IMR-90 (cell line): ENCODE measurements at regions not wholly inside any gene's neighbourhood (a gene's known extent, or its start where the extent isn't known, plus 50 kb on each side); places are given as distances from the start of the nearest gene placed in this dataset.

Experiments
- ATAC-seq: fragments of 200-7000 bp; cut with Tn5 transposase; 2 replicates; pipeline ENCODE4 v1.9.1; 2020; ENCODE audit warnings: low read depth, mild to moderate bottlenecking, moderate library complexity
- BruUV-seq: library from RNA; stranded (reverse); fragments of 400-500 nt; replicated peaks from 2 replicates; lab custom pipeline; 2021; lab: Mats Ljungman, UMichigan
- CTCF ChIA-PET: fragments of 300-600 bp; formaldehyde crosslinking; extraction: SDS; loops from one replicate; lab custom pipeline; 2021; ENCODE audit warnings: antibody characterized with exemption; lab: Yijun Ruan, JAX
- POLR2A ChIA-PET: fragments of 300-600 bp; sonication (Branson Sonifier 250); formaldehyde crosslinking; loops from one replicate; lab custom pipeline; 2022; ENCODE audit warnings: antibody characterized with exemption; ENCODE audit not compliant: unreplicated experiment; lab: Charles Lee
- DNase-seq: peaks from one replicate; pipeline ENCODE4 v3.0.0; 2013
- H2AFZ ChIP-seq: replicated peaks from 2 replicates; pipeline ENCODE3; 2013; ENCODE audit warnings: low read length, mild to moderate bottlenecking; ENCODE audit not compliant: poor library complexity
- H2AK5ac ChIP-seq: 2 replicates; pipeline ENCODE4 v1.6.1; 2013; ENCODE audit warnings: low read depth, low read length, inconsistent platforms
- H2AK9ac ChIP-seq: replicated peaks from 2 replicates; pipeline ENCODE3; 2013; ENCODE audit warnings: mild to moderate bottlenecking, low read depth, low read length, moderate library complexity; ENCODE audit not compliant: poor library complexity
- H2BK120ac ChIP-seq: 2 replicates; pipeline ENCODE4 v1.6.1; 2013; ENCODE audit warnings: low read depth, low read length, inconsistent platforms
- H2BK15ac ChIP-seq: 3 replicates; pipeline ENCODE4 v1.6.1; 2013; ENCODE audit warnings: low read depth, low read length, inconsistent platforms
- H2BK20ac ChIP-seq: 2 replicates; pipeline ENCODE4 v1.6.1; 2013; ENCODE audit warnings: low read depth, mild to moderate bottlenecking, inconsistent platforms, low read length, moderate library complexity
- H2BK5ac ChIP-seq: 2 replicates; pipeline ENCODE4 v1.6.1; 2013; ENCODE audit warnings: mild to moderate bottlenecking, low read depth, low read length, inconsistent platforms; ENCODE audit not compliant: poor library complexity, severe bottlenecking
- H3K14ac ChIP-seq: replicated peaks from 2 replicates; pipeline ENCODE4 v1.6.1; 2013; ENCODE audit warnings: low read depth, low read length, inconsistent platforms
- H3K18ac ChIP-seq: 2 replicates; pipeline ENCODE4 v1.6.1; 2013; ENCODE audit warnings: low read depth, low read length, control low read depth
- H3K23ac ChIP-seq: 2 replicates; pipeline ENCODE4 v1.6.1; 2013; ENCODE audit warnings: low read depth, low read length, inconsistent platforms
- H3K27ac ChIP-seq: 2 replicates; pipeline ENCODE4 v1.5.1; 2013; ENCODE audit warnings: mild to moderate bottlenecking, control low read depth, low read length; ENCODE audit not compliant: insufficient read depth
- H3K27me3 ChIP-seq: 2 replicates; pipeline ENCODE4 v1.6.1; 2013; ENCODE audit warnings: low read length; ENCODE audit not compliant: control insufficient read depth, insufficient read depth
- H3K36me3 ChIP-seq: 2 replicates; pipeline ENCODE4 v1.6.1; 2013; ENCODE audit warnings: low read length, mixed read lengths; ENCODE audit not compliant: control insufficient read depth, insufficient read depth
- H3K4ac ChIP-seq: 2 replicates; pipeline ENCODE4 v1.6.1; 2013; ENCODE audit warnings: low read depth, low read length, inconsistent platforms
- H3K4me1 ChIP-seq: 2 replicates; pipeline ENCODE4 v1.6.1; 2013; ENCODE audit warnings: low read length, mixed read lengths; ENCODE audit not compliant: control insufficient read depth, insufficient read depth
- H3K4me2 ChIP-seq: 2 replicates; pipeline ENCODE4 v1.6.1; 2013; ENCODE audit warnings: low read depth, mild to moderate bottlenecking, control low read depth, low read length, moderate library complexity
- H3K4me3 ChIP-seq: 2 replicates; pipeline ENCODE4 v1.5.1; 2013; ENCODE audit warnings: low read depth, mild to moderate bottlenecking, control low read depth, low read length, moderate library complexity; ENCODE audit not compliant: insufficient read depth
- H3K56ac ChIP-seq: 2 replicates; pipeline ENCODE4 v1.6.1; 2013; ENCODE audit warnings: low read length, inconsistent platforms; ENCODE audit not compliant: insufficient read depth; ENCODE audit errors: extremely low read depth
- H3K79me1 ChIP-seq, 2 experiments: 2 replicates each; pipeline ENCODE4 v1.6.1; 2013; ENCODE audit warnings: low read length in 2 of 2, inconsistent platforms in 1 of 2, low read depth in 1 of 2
- H3K9ac ChIP-seq: 2 replicates; pipeline ENCODE4 v1.6.1; 2013; ENCODE audit warnings: low read depth, low read length, control low read depth
- H3K9me1 ChIP-seq: 2 replicates; pipeline ENCODE4 v1.6.1; 2013; ENCODE audit warnings: low read length, inconsistent platforms; ENCODE audit not compliant: insufficient read depth
- H3K9me3 ChIP-seq: 2 replicates; pipeline ENCODE4 v1.6.1; 2013; ENCODE audit warnings: low read length; ENCODE audit not compliant: control insufficient read depth, insufficient read depth
- H4K20me1 ChIP-seq: 2 replicates; pipeline ENCODE4 v1.6.1; 2013; ENCODE audit warnings: low read length, inconsistent platforms; ENCODE audit not compliant: insufficient read depth
- H4K5ac ChIP-seq: 2 replicates; pipeline ENCODE4 v1.6.1; 2013; ENCODE audit warnings: mild to moderate bottlenecking, low read depth, low read length, control low read depth
- H4K8ac ChIP-seq, 2 experiments: 2 replicates each; pipeline ENCODE4 v1.6.1; 2013; ENCODE audit warnings: low read depth in 2 of 2, low read length in 2 of 2, control low read depth in 1 of 2, inconsistent platforms in 1 of 2
- H4K91ac ChIP-seq: 2 replicates; pipeline ENCODE4 v1.6.1; 2013; ENCODE audit warnings: low read depth, low read length, inconsistent platforms; ENCODE audit not compliant: insufficient read depth
- NFE2L2 ChIP-seq: fragments of 150-350 bp; IDR thresholded peaks from 2 replicates; pipeline ENCODE4 v1.6.1; 2016; ENCODE audit warnings: low read depth, mild to moderate bottlenecking, low read length
- POLR2A ChIP-seq: IDR thresholded peaks from 2 replicates; pipeline ENCODE4 v1.6.1; 2012; ENCODE audit warnings: mild to moderate bottlenecking, low read depth, low read length
- WGBS, 2 experiments: methylation state at CpG; one replicate each; pipeline versions ENCODE4 v1.1.5 to v1.1.7; 2013; ENCODE audit warnings: missing lambda C conversion rate in 2 of 2; ENCODE audit not compliant: insufficient read length in 1 of 2; ENCODE audit errors: extremely low coverage in 2 of 2; 5-methylcytosine and 5-hydroxymethylcytosine counted together
- dilution Hi-C: fragments of 300-500 bp; cut with HindIII; formaldehyde crosslinking; loops from one replicate; pipeline ENCODE4 v1.14.3; 2018; ENCODE audit warnings: low sequenced_read_pairs; ENCODE audit not compliant: unreplicated experiment
- in situ Hi-C: fragments of 300-500 bp; cut with MboI; formaldehyde crosslinking; loops from 3 replicates; pipeline ENCODE4 v1.14.3; 2019; ENCODE audit warnings: low sequenced_read_pairs, inconsistent platforms, mixed read lengths
- intact Hi-C: fragments of 100-400 bp; cut with micrococcal nuclease; formaldehyde crosslinking; loops from 2 replicates; pipeline ENCODE4 v1.10.0; 2022

DNA sequence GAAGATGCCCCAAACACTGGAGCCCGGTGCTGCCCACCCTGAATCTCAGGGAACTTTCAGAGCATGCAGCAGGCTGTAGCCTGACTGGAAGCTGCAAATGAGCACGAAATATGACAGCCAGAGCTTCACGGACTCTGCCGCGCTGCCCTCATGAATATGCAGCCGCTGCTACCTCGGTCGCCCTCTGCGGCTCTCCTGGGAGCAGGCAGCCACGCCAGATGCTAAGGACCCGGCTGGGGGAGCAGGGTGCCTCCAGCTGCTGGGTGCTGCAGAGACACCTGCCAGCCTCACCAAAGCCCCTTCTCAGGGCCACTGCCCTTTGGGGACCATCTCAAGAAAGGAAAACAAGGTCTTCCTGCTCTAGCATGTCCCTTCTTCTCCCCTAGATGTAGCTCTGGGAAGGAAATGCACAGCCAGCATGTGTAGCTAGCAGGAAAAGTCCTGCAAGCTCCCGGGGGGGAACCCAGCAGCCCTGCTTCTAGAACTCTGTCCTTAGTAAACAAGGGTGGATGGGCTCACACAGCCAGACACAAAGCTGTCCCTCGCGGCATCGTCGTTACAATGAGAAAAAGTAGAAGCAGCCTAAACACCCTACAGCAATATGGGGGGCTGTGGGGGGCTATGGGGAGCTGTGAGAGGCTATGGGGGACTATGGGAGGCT is 56.8 kb upstream of the OLFM1 start:
- no peak overlapping the region for H3K4ac ChIP-seq
- in situ Hi-C loops (no loop called here), intact Hi-C loops (no loop called here), dilution Hi-C loops (no loop called here)
- 27% methylated on average over 7 of the region's 16 CpGs; no CpG with 5 or more reads in 1 of the 2 experiments for WGBS, 2 experiments
- H2BK120ac ChIP-seq: no peak overlapping the region
- H2BK5ac ChIP-seq: no peak overlapping the region
- H3K4me2 ChIP-seq: no peak overlapping the region
- ChIA-PET POLR2A (no interaction called here), CTCF (no interaction called here)
- peaks cover 1% of the 10 kb centered on the region; the same call in 1 of the 2 replicates for H3K27me3 ChIP-seq
- H3K27ac ChIP-seq: no peak overlapping the region
- H3K36me3 ChIP-seq: no peaks in the 10 kb centered on the region
- ATAC-seq: no peak
- H3K9ac ChIP-seq: no peak overlapping the region
- H4K8ac ChIP-seq: no peak overlapping the region
- no peak for TF ChIP-seq POLR2A
- TF ChIP-seq NFE2L2: no peak
- no peak overlapping the region for H3K4me3 ChIP-seq
- no peak overlapping the region for H2AK9ac ChIP-seq
- no peak overlapping the region for H2BK20ac ChIP-seq
- H3K56ac ChIP-seq: no peak overlapping the region
- H4K91ac ChIP-seq: no peak overlapping the region
- no peaks in the 10 kb centered on the region for H3K9me1 ChIP-seq
- no peak overlapping the region for H3K14ac ChIP-seq
- no peak for DNase-seq
- no TSS peak for BruUV-seq
- H2AK5ac ChIP-seq: no peak overlapping the region
- H2BK15ac ChIP-seq: no peak overlapping the region
- H4K20me1 ChIP-seq: no peaks in the 10 kb centered on the region
- no peak overlapping the region for H3K23ac ChIP-seq
- no peaks in the 10 kb centered on the region for H3K79me1 ChIP-seq
- H4K5ac ChIP-seq: no peak overlapping the region
- H3K18ac ChIP-seq: no peak overlapping the region
- H3K9me3 ChIP-seq: no peaks in the 10 kb centered on the region
- no peaks in the 10 kb centered on the region for H3K4me1 ChIP-seq
- no peak overlapping the region for H2AFZ ChIP-seq
